ENCODE measurements at regions not wholly inside any gene's neighbourhood (a gene's known extent, or its start where the extent isn't known, plus 50 kb on each side); places are given as distances from the start of the nearest gene placed in this dataset.

GRCh38 chr3:184491011-184491576 lies 70.5 kb upstream of the EPHB3 start:
- TF ChIP-seq CTCF (IDR thresholded peaks at IDR 0.05) (no peak), POLR2AphosphoS5 (IDR thresholded peaks at IDR 0.05; ENCODE audit: insufficient read depth in 1 of 2, low read depth in 1 of 2) (no peak)

Data from vagina (tissue), 2 donors.